Liver (tissue), 3 donors: ENCODE measurements at regions not wholly inside any gene's neighbourhood (a gene's known extent, or its start where the extent isn't known, plus 50 kb on each side); places are given as distances from the start of the nearest gene placed in this dataset.

Experiments
- ATF3 ChIP-seq: IDR thresholded peaks from 2 replicates; pipeline ENCODE4 v1.6.1; 2016; ENCODE audit warnings: antibody characterized with exemption
- GABPA ChIP-seq, 2 donors: IDR thresholded peaks in 1 of 2; conservative IDR thresholded peaks in 1 of 2; 2 replicates each; pipeline ENCODE4 v1.6.1; 2016; ENCODE audit warnings: antibody characterized with exemption in 2 of 2, mild to moderate bottlenecking in 1 of 2, moderate library complexity in 1 of 2
- HNF4A ChIP-seq, 2 donors: conservative IDR thresholded peaks; 2 replicates each; pipeline ENCODE4 v1.6.1; 2016; ENCODE audit warnings: antibody characterized with exemption in 2 of 2, mild to moderate bottlenecking in 2 of 2
- RAD21 ChIP-seq, 2 donors: IDR thresholded peaks; 2 replicates each; pipeline ENCODE4 v1.6.1; 2016; ENCODE audit warnings: antibody characterized with exemption in 2 of 2, mild to moderate bottlenecking in 2 of 2
- SP1 ChIP-seq: IDR thresholded peaks from 2 replicates; pipeline ENCODE4 v1.6.1; 2018; ENCODE audit warnings: antibody characterized with exemption, mild to moderate bottlenecking
- YY1 ChIP-seq: IDR thresholded peaks from 2 replicates; pipeline ENCODE4 v1.6.1; 2016; ENCODE audit warnings: antibody characterized with exemption, mild to moderate bottlenecking
- TF ChIP-seq, protein P1 (sequence below): fragments of 150-350 bp; IDR thresholded peaks from 2 replicates; pipeline ENCODE4 v1.5.1; 2017; ENCODE audit warnings: improper control_type of control experiment, low read depth, low read length; ENCODE audit not compliant: missing input control
- TF ChIP-seq, protein P2 (sequence below): IDR thresholded peaks from 2 replicates; pipeline ENCODE4 v1.6.1; 2016; ENCODE audit warnings: antibody characterized with exemption, mild to moderate bottlenecking
- donor health status: healthy.
- donor health status: healthy.

GRCh38 chr13:109644956-109645355, 141.4 kb downstream of the IRS2 start:
- no peak for TF ChIP-seq SP1
- TF ChIP-seq, protein P1, sequence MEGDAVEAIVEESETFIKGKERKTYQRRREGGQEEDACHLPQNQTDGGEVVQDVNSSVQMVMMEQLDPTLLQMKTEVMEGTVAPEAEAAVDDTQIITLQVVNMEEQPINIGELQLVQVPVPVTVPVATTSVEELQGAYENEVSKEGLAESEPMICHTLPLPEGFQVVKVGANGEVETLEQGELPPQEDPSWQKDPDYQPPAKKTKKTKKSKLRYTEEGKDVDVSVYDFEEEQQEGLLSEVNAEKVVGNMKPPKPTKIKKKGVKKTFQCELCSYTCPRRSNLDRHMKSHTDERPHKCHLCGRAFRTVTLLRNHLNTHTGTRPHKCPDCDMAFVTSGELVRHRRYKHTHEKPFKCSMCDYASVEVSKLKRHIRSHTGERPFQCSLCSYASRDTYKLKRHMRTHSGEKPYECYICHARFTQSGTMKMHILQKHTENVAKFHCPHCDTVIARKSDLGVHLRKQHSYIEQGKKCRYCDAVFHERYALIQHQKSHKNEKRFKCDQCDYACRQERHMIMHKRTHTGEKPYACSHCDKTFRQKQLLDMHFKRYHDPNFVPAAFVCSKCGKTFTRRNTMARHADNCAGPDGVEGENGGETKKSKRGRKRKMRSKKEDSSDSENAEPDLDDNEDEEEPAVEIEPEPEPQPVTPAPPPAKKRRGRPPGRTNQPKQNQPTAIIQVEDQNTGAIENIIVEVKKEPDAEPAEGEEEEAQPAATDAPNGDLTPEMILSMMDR, result no peak
- no peak for TF ChIP-seq GABPA (IDR thresholded peaks at IDR 0.05 in 1 of 2, conservative IDR thresholded peaks at IDR 0.05 in 1 of 2)
- TF ChIP-seq HNF4A (conservative IDR thresholded peaks at IDR 0.05), result no peak
- TF ChIP-seq, protein P2, sequence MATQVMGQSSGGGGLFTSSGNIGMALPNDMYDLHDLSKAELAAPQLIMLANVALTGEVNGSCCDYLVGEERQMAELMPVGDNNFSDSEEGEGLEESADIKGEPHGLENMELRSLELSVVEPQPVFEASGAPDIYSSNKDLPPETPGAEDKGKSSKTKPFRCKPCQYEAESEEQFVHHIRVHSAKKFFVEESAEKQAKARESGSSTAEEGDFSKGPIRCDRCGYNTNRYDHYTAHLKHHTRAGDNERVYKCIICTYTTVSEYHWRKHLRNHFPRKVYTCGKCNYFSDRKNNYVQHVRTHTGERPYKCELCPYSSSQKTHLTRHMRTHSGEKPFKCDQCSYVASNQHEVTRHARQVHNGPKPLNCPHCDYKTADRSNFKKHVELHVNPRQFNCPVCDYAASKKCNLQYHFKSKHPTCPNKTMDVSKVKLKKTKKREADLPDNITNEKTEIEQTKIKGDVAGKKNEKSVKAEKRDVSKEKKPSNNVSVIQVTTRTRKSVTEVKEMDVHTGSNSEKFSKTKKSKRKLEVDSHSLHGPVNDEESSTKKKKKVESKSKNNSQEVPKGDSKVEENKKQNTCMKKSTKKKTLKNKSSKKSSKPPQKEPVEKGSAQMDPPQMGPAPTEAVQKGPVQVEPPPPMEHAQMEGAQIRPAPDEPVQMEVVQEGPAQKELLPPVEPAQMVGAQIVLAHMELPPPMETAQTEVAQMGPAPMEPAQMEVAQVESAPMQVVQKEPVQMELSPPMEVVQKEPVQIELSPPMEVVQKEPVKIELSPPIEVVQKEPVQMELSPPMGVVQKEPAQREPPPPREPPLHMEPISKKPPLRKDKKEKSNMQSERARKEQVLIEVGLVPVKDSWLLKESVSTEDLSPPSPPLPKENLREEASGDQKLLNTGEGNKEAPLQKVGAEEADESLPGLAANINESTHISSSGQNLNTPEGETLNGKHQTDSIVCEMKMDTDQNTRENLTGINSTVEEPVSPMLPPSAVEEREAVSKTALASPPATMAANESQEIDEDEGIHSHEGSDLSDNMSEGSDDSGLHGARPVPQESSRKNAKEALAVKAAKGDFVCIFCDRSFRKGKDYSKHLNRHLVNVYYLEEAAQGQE, result no peak
- no peak for TF ChIP-seq ATF3
- no peak for TF ChIP-seq YY1
- TF ChIP-seq RAD21 (IDR thresholded peaks at IDR 0.05), result no peak
